Activated naive CD4-positive, alpha-beta T cell treated with anti-CD3 and anti-CD28 coated beads, Interleukin-2, amount 10 ng/mL, durations not matched to agents 7 days and 5 days (primary cell): ENCODE measurements at regions not wholly inside any gene's neighbourhood (a gene's known extent, or its start where the extent isn't known, plus 50 kb on each side); places are given as distances from the start of the nearest gene placed in this dataset.
"Not testable (repeated sequence)": the region's sequence is repeated elsewhere in the genome, so short reads cannot be mapped to it uniquely, and the experiment has no call there.

Source experiments
- CTCF ChIA-PET: fragments of 350-600 bp; sonication (Branson Sonifier 250); formaldehyde crosslinking; loops from one replicate; lab custom pipeline; 2021; ENCODE audit warnings: antibody characterized with exemption; lab: Charles Lee
- DNase-seq: peaks from one replicate; pipeline ENCODE4 v3.0.0-alpha.2; 2020
- H3K27ac Mint-ChIP-seq: one replicate; pipeline ENCODE4 v1.8.0; 2021; ENCODE audit warnings: mild to moderate bottlenecking, moderate library complexity, mixed read lengths
- H3K27me3 Mint-ChIP-seq: one replicate; pipeline ENCODE4 v1.8.0; 2021; ENCODE audit warnings: mild to moderate bottlenecking, mixed read lengths
- H3K36me3 Mint-ChIP-seq: one replicate; pipeline ENCODE4 v1.8.0; 2021; ENCODE audit warnings: mixed read lengths
- H3K4me1 Mint-ChIP-seq: one replicate; pipeline ENCODE4 v1.8.0; 2021; ENCODE audit warnings: mixed read lengths
- H3K4me3 Mint-ChIP-seq: one replicate; pipeline ENCODE4 v1.8.0; 2021; ENCODE audit warnings: mild to moderate bottlenecking, moderate library complexity, mixed read lengths
- H3K9me3 Mint-ChIP-seq: one replicate; pipeline ENCODE4 v1.8.0; 2021; ENCODE audit warnings: mixed read lengths

DNA sequence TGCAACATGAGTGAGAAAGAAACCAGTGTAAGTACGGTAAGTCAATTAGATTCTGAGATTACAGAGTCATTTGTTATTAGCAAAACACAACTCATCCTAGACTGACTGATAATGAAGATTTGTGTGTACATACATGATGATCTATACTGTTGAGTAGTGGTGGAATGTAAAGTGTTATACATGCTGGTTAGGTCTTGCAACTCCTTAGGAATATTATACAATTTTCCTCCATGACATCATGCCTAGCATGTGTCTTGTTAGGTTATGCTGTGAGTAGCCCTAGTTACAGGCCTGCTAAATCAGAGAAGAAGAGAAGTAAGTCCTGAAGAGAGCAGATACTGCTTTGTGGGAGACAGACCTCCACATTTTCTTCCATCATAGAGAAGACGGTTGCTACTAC, 880.6 kb downstream of the LUZP2 start:
- no peak for DNase-seq
- Mint-ChIP-seq H3K9me3 (peaks cover 12% of the 10 kb centered on the region), H3K36me3 (no peaks in the 10 kb centered on the region), H3K27ac (no peak overlapping the region), H3K27me3 (no peaks in the 10 kb centered on the region), H3K4me3 (no peak overlapping the region), H3K4me1 (no peaks in the 10 kb centered on the region)
- CTCF ChIA-PET = no interaction called here

DNA sequence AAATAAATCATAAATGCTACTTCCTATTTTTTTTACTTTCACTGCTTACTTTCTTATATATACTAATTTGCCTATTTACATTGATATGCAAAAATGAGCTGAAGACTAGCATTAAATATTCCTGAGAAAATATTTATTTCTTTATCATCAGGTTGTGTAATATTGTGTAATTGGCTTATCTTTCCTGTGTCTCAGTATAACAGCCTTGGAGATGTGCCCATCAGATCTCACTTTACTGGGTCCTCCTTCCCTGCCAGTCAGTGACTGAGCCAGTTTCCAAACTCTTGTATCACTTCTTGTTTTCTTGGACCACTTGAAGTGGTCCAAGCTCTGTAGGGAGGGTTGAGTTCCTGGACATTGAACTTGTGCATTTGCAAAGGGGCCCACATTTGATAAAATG, 900.0 kb downstream of the LUZP2 start:
- peaks cover 17% of the 10 kb centered on the region for H3K9me3 Mint-ChIP-seq
- H3K27ac Mint-ChIP-seq = no peak overlapping the region
- CTCF ChIA-PET = no interaction called here

DNA sequence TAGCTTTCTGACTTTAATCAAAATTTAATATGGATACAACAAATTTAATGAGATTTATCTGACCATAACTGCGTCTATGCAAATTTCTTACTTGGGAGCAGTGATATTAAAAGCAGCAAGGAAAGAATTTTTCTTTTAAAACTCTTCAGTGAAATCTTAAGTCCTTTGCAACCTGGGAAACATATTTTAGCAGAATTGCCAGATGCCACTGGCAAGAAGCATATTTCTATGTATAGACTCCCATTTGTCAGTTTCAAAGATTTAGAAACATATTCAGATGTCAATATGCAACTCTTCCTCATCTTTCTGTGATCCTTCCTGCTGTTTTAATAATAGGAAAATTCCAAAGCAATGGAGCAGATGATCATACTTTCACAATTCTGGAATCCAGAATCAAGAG, 911.3 kb downstream of the LUZP2 start:
- Mint-ChIP-seq H3K27ac (no peak overlapping the region), H3K27me3 (no peaks in the 10 kb centered on the region), H3K4me3 (no peak overlapping the region), H3K4me1 (no peaks in the 10 kb centered on the region), H3K9me3 (peaks cover 6% of the 10 kb centered on the region), H3K36me3 (no peaks in the 10 kb centered on the region)
- DNase-seq = no peak
- CTCF ChIA-PET = no interaction called here

More for the DNA sequence above, 900.0 kb downstream of the LUZP2 start:
- no peak for DNase-seq
- H3K4me1 Mint-ChIP-seq = no peaks in the 10 kb centered on the region
- H3K4me3 Mint-ChIP-seq = no peak overlapping the region
- no peaks in the 10 kb centered on the region for H3K27me3 Mint-ChIP-seq
- H3K36me3 Mint-ChIP-seq = no peaks in the 10 kb centered on the region

DNA sequence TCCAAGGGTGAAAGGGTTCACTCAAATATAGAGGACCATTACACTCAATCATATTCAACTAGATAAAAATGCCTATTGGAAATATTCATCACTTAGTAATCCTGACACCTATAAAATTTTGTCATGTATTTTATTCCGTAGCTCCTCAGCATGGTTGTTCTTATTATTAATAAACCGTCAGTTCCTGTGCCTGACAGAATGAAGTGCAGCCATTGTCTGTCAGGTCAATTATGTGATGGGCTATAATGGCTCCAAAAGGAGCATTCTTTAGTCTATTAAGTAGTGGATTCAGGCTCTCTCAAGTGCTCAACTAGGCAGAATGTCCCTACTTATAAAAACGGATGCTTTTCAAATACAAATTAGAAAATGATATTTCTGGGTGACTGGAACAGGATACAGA, 916.1 kb upstream of the ANO3 start:
- H3K36me3 Mint-ChIP-seq = no peaks in the 10 kb centered on the region
- no peaks in the 10 kb centered on the region for H3K4me1 Mint-ChIP-seq
- no peak overlapping the region for H3K27ac Mint-ChIP-seq
- CTCF ChIA-PET = no interaction called here
- no peaks in the 10 kb centered on the region for H3K27me3 Mint-ChIP-seq
- peaks cover 9% of the 10 kb centered on the region for H3K9me3 Mint-ChIP-seq
- DNase-seq = no peak
- H3K4me3 Mint-ChIP-seq = no peak overlapping the region

DNA sequence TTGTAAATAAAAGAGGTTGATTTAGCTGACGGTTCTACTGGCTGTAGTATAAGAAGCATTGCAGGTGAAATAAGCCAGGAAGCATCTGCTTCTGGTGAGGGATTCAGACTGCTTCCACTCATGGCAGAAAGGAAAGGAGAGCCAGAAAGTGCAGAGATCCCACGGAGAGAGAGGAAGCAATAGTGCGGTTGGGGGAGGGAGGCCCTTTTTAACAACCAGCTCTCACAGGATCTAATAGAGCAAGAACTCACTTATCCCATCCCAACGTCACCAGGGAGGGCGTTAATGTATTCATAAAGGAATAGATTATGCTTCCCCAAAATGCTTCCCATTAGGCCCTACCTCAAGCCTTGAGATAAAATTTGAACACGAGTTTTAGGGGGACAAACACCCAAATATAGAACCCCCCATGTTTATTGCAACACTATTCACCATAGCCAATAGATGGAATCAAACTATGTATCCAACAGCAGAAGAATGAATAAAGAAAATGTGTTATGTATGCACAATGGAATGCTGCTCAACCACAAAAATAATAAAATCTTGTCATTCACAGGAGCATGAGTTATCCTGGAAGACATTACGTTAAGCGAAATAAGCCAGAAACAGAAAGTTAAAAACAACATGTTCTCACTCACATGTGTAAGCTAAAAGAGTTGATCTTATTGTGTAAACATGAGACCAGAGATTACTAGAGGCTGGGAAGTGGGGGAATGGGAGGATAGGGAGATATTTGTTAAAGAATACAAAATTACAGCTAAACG, 908.3 kb upstream of the ANO3 start:
- Mint-ChIP-seq H3K9me3 (peaks cover 4% of the 10 kb centered on the region), H3K27ac (no peak overlapping the region), H3K36me3 (no peaks in the 10 kb centered on the region), H3K4me3 (no peak overlapping the region), H3K4me1 (no peaks in the 10 kb centered on the region), H3K27me3 (no peaks in the 10 kb centered on the region)
- no peak for DNase-seq
- CTCF ChIA-PET = no interaction called here

DNA sequence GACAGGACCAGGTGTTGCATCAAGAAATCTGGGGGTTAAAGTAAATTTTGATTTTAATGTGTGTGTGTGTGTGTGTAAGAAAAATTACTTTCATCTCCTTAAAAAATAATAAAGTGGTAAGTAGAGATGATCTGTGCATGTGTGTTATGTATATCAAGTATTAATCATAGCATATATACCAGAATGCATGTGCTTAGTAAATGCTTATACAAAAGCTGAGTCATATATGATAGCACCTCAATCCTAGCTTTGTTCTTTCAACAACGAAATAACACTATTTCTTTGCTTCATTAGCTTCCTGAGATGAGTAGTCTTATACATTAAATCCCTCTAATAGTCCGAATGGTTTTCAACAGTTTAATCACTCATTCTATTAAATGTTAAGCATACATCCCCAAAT, 899.6 kb upstream of the ANO3 start:
- no peak overlapping the region for H3K27ac Mint-ChIP-seq
- CTCF ChIA-PET = no interaction called here
- no peaks in the 10 kb centered on the region for H3K4me1 Mint-ChIP-seq
- H3K36me3 Mint-ChIP-seq = no peaks in the 10 kb centered on the region
- H3K4me3 Mint-ChIP-seq = no peak overlapping the region
- DNase-seq = no peak
- peaks cover 2% of the 10 kb centered on the region for H3K9me3 Mint-ChIP-seq
- no peaks in the 10 kb centered on the region for H3K27me3 Mint-ChIP-seq

DNA sequence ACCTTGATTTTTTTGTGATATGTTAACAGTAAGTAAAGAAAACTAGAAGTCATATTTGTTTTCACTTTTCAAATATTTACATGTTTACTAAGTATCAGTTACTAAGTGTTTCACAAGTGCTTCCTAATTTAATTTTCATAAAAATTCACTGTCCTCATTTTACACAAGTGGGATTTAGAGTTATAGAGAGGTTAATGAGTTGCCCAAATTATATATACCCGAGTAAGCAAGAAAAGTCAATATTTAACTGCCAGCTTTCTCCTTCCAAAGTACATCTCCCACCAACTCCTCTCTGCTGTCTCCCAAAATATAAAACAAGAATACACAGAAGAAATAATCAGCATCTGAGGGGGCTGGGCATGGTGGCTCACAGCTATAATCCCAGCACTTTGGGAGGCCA, 896.7 kb upstream of the ANO3 start:
- no peaks in the 10 kb centered on the region for H3K36me3 Mint-ChIP-seq
- H3K4me1 Mint-ChIP-seq = no peaks in the 10 kb centered on the region
- H3K4me3 Mint-ChIP-seq = no peak overlapping the region
- H3K27ac Mint-ChIP-seq = no peak overlapping the region
- no peaks in the 10 kb centered on the region for H3K27me3 Mint-ChIP-seq
- DNase-seq = no peak
- H3K9me3 Mint-ChIP-seq = peaks cover 5% of the 10 kb centered on the region
- CTCF ChIA-PET = no interaction called here

DNA sequence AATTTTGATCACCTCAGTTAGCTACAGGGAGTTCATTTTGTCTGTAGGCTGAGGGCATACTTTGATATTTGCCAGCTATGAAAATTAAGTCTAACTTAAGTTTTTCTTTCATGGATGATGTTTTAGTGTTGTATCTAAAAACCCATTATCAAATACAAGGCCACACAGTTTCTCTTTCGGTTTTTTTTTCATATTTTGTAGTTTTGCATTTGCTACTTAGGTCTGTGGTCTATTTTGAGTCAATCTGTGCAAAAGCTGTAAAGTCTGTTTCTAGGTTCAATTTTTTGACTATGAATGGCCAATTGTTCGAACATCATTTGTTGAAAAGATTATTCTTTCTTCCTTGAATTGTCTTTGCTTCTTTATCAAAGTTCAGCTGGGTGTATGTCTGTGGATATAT, 895.6 kb upstream of the ANO3 start:
- no peak for DNase-seq
- Mint-ChIP-seq H3K36me3 (no peaks in the 10 kb centered on the region), H3K4me3 (no peak overlapping the region), H3K27me3 (no peaks in the 10 kb centered on the region), H3K27ac (no peak overlapping the region), H3K9me3 (peaks cover 10% of the 10 kb centered on the region), H3K4me1 (no peaks in the 10 kb centered on the region)
- CTCF ChIA-PET = no interaction called here

DNA sequence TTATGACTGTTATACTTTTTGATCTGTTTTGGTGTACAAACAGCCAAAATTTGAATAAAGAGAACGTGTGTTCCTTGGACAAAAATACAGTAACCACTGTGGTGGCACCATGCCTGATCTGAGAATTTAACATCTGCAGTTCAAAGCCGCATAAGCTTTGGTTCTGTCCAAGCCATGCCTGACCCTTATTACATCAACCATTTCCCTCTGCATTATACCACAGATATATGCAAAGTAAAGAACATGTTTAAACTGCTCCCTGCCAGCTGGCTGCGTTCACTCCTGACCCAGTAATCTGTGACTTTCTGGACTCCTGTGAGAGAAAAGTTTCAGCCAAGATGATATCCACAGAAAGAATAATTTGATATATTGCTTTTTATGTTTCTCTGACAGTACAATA, 890.5 kb upstream of the ANO3 start:
- Mint-ChIP-seq H3K4me1 (no peaks in the 10 kb centered on the region), H3K27ac (no peak overlapping the region), H3K4me3 (no peak overlapping the region), H3K9me3 (peaks cover 12% of the 10 kb centered on the region), H3K27me3 (no peaks in the 10 kb centered on the region), H3K36me3 (no peaks in the 10 kb centered on the region)
- DNase-seq = no peak
- CTCF ChIA-PET = no interaction called here

DNA sequence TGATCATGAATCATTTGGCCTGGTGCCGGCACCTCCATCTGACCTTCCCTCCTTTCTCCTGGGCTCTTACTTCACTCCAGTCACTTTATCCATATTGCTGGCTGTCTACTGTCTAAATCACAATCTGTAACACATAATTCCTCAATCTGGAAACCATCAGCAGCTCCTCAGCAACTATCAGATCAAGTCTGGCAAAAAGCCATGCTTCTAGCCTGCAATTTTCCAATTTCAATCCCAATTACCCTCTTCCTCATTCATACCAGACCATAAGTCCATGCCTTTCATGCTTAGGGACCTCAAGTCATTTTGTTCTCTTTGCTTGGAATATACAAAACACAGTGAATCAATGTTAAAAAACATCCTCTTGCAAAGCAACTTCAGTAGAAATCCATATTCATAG, 882.8 kb upstream of the ANO3 start:
- Mint-ChIP-seq H3K9me3 (peaks cover 21% of the 10 kb centered on the region), H3K27me3 (no peaks in the 10 kb centered on the region), H3K36me3 (no peaks in the 10 kb centered on the region), H3K4me1 (no peaks in the 10 kb centered on the region), H3K4me3 (no peak overlapping the region), H3K27ac (no peak overlapping the region)
- DNase-seq = no peak
- CTCF ChIA-PET = no interaction called here

DNA sequence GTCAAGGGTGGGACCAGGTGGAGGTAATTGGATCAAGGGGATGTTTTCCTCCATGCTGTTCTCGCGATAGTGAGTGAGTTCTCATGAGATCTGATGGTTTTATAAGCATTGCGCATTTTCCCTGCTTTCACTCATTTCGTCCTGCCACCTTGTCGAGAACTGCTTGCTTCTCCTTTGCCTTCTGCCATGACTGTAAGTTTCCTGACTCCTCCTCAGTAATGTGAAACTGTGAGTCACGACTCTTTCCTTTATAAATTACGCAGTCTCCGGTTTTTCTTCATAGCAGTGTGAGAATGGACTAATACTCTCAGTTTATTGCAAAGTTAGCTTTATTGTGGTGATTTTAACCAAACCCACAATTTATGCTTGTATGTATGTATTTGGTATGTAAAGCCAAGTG, 878.5 kb upstream of the ANO3 start:
- Mint-ChIP-seq H3K4me3 (no peak overlapping the region), H3K27ac (no peak overlapping the region), H3K9me3 (peaks cover 10% of the 10 kb centered on the region), H3K36me3 (no peaks in the 10 kb centered on the region), H3K27me3 (no peaks in the 10 kb centered on the region), H3K4me1 (no peaks in the 10 kb centered on the region)
- CTCF ChIA-PET = no interaction called here
- DNase-seq = no peak

DNA sequence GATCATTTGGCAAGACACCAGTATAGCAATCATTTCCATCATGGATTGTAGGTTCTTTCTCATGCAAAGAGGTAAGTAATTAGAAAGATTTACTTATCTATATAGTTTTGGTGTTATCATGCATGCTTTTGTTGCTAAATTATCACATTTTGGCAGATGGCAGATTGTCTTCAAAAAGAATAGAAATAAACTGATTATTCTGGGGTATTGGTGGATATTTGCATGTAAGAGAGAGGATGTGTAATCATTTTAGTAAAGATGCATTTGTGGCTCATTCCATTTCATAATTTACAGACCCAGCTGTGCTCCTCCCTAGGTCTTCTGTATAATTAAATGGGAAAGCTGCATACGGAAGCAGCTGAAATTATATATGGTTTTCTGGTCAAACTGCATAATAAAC, 875.7 kb upstream of the ANO3 start:
- Mint-ChIP-seq H3K27me3 (no peaks in the 10 kb centered on the region), H3K4me1 (no peaks in the 10 kb centered on the region), H3K4me3 (no peak overlapping the region), H3K27ac (no peak overlapping the region), H3K36me3 (no peaks in the 10 kb centered on the region), H3K9me3 (peaks cover 11% of the 10 kb centered on the region)
- no peak for DNase-seq
- CTCF ChIA-PET = no interaction called here

DNA sequence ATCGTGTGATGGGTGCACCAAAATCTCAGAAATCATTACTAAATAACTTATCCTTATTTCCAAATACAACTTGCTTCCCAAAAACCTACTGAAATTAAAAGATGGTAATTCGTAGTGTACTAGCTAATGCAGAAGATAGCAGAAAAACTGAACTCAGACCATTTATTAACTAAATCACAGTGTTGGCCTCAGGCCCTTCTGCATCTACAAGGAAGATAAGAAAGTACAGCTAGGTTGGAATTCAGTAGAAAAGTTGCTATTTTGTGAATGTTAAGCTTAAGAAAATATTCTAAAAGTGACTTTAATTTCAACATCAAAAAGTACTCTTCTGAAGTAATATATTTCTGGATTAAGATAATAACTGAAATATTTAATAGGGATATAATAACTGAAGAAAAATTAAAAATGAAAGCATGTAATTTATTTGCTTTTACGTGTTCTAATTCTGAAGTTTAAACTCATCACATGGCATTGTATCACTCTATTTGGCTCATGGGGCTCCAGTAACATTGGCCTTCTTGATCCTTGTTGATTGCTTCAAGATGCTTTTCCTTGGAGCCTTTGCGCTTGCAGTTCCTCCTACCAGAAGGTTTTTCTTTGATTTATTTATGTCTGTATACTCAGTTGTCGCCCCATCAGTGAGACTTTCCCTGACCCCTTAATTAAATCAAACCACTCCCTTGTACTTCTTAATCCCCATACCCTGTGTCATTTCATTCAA, 847.9 kb upstream of the ANO3 start:
- no peak overlapping the region for H3K27ac Mint-ChIP-seq

DNA sequence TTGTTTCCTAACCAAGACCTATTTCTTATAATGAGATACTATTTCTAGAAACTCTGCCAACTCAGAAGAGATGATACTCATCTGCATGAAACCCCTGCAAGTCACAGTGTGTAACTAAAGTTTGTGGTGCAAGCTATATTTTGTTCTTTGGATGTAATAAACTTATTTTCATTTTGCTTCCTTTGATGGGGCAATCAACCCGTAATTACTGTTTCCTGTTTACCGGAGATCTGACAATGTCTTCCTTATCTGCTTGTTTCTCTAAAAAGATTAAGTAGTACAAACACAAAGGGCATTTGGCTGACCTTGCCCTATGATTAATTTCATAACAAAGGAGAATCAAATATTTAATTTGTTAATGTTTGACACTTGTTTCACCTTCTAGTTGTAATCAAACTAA, 846.6 kb upstream of the ANO3 start:
- H3K36me3 Mint-ChIP-seq = no peaks in the 10 kb centered on the region
- peaks cover 3% of the 10 kb centered on the region for H3K9me3 Mint-ChIP-seq
- H3K27ac Mint-ChIP-seq = no peak overlapping the region
- CTCF ChIA-PET = no interaction called here
- H3K4me3 Mint-ChIP-seq = no peak overlapping the region
- no peaks in the 10 kb centered on the region for H3K4me1 Mint-ChIP-seq
- H3K27me3 Mint-ChIP-seq = no peaks in the 10 kb centered on the region
- DNase-seq = no peak

More for the DNA sequence above, 847.9 kb upstream of the ANO3 start:
- Mint-ChIP-seq H3K36me3 (no peaks in the 10 kb centered on the region), H3K4me3 (no peak overlapping the region), H3K27me3 (no peaks in the 10 kb centered on the region), H3K9me3 (peaks cover 3% of the 10 kb centered on the region), H3K4me1 (no peaks in the 10 kb centered on the region)
- CTCF ChIA-PET = no interaction called here
- no peak for DNase-seq

DNA sequence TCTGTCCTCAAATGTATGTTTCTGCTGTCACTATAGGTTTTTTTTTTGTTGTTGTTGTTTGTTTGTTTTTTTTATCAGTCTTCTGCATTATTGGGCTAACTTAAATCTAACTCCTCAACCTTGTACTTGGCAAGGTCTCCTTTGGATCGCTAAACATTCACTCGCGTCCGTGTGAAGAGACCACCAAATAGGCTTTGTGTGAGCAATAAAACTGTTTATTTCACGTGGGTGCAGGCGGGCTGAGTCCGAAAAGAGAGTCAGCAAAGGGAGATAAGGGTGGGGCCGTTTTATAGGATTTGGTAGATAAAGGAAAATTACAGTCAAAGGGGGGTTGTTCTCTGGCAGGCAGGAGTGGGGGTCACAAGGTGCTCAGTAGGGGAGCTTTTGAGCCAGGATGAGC, 845.6 kb upstream of the ANO3 start:
- H3K36me3 Mint-ChIP-seq, H3K4me3 Mint-ChIP-seq, H3K4me1 Mint-ChIP-seq, H3K27ac Mint-ChIP-seq, H3K9me3 Mint-ChIP-seq, CTCF ChIA-PET, DNase-seq, H3K27me3 Mint-ChIP-seq: not testable (repeated sequence)
